HCT116 (cell line): ENCODE measurements at regions not wholly inside any gene's neighbourhood (a gene's known extent, or its start where the extent isn't known, plus 50 kb on each side); places are given as distances from the start of the nearest gene placed in this dataset.

ENCODE experiments used
- ATF3 ChIP-seq: IDR thresholded peaks from 2 replicates; pipeline ENCODE4 v1.6.1; 2012
- CTCF ChIP-seq, 3 experiments: fragments of 200-600 bp in 1 of 3; sonication (generic) in 1 of 3; IDR thresholded peaks in 2 of 3; conservative IDR thresholded peaks in 1 of 3; 2 replicates each; pipeline ENCODE4 v1.5.1; 2012 to 2017; ENCODE audit warnings: low read depth in 2 of 3, low read length in 2 of 3, antibody characterized with exemption in 1 of 3, borderline replicate concordance in 1 of 3, control low read depth in 1 of 3, mild to moderate bottlenecking in 1 of 3, mixed read lengths in 1 of 3, mixed run types in 1 of 3, moderate library complexity in 1 of 3; ENCODE audit not compliant: insufficient read depth in 1 of 3
- ELF1 ChIP-seq: IDR thresholded peaks from 2 replicates; pipeline ENCODE4 v1.6.1; 2012; ENCODE audit warnings: low read depth, borderline replicate concordance
- EZH2phosphoT487 ChIP-seq: fragments of 200-600 bp; IDR thresholded peaks from 2 replicates; pipeline ENCODE4 v1.6.1; 2018; ENCODE audit warnings: antibody characterized with exemption, borderline replicate concordance
- POLR2A ChIP-seq: IDR thresholded peaks from 2 replicates; pipeline ENCODE4 v1.7.0; 2011; ENCODE audit warnings: borderline replicate concordance; ENCODE audit not compliant: insufficient read depth, insufficient read length; ENCODE audit errors: extremely low read depth
- POLR2AphosphoS5 ChIP-seq: IDR thresholded peaks from 2 replicates; pipeline ENCODE4 v1.6.1; 2011; ENCODE audit warnings: mild to moderate bottlenecking, low read depth, low read length, moderate library complexity
- RAD21 ChIP-seq: IDR thresholded peaks from 2 replicates; pipeline ENCODE4 v1.6.1; 2012; ENCODE audit warnings: low read depth, mild to moderate bottlenecking
- SIN3A ChIP-seq: IDR thresholded peaks from 2 replicates; pipeline ENCODE4 v1.6.1; 2012; ENCODE audit warnings: low read depth
- SP1 ChIP-seq: IDR thresholded peaks from 2 replicates; pipeline ENCODE4 v1.6.1; 2012; ENCODE audit warnings: low read depth
- SRF ChIP-seq: IDR thresholded peaks from 2 replicates; pipeline ENCODE4 v1.6.1; 2012; ENCODE audit warnings: low read depth
- TCF7L2 ChIP-seq: IDR thresholded peaks from 2 replicates; pipeline ENCODE4 v1.7.0; 2011; ENCODE audit warnings: borderline replicate concordance, inconsistent platforms; ENCODE audit not compliant: insufficient read depth, insufficient read length; ENCODE audit errors: extremely low read depth
- YY1 ChIP-seq: IDR thresholded peaks from 2 replicates; pipeline ENCODE4 v1.6.1; 2011; ENCODE audit warnings: low read length, low read depth, moderate library complexity, mild to moderate bottlenecking; ENCODE audit not compliant: insufficient replicate concordance; ENCODE audit errors: extremely low read depth
- ZBTB33 ChIP-seq: IDR thresholded peaks from 2 replicates; pipeline ENCODE4 v1.6.1; 2011; ENCODE audit warnings: mild to moderate bottlenecking, low read length, moderate library complexity; ENCODE audit not compliant: insufficient replicate concordance; ENCODE audit errors: extremely low read depth

- TF ChIP-seq CTCF (IDR thresholded peaks at IDR 0.05 in 2 of 3, conservative IDR thresholded peaks at IDR 0.05 in 1 of 3; ENCODE audit: borderline replicate concordance in 1 of 3, insufficient read depth in 1 of 3, low read depth in 2 of 3, low read length in 2 of 3) (no peak), TCF7L2 (no peak), ELF1 (no peak), RAD21 (no peak), SIN3A (no peak), ZBTB33 (no peak), POLR2A (no peak), POLR2AphosphoS5 (no peak), SP1 (no peak), ATF3 (no peak), SRF (no peak), YY1 (no peak), EZH2phosphoT487 (no peak)
Measured at GRCh38 chr1:177596485-177596884, 373.4 kb downstream of the SEC16B start.
